Neural progenitor cell (in vitro differentiated cells): ENCODE measurements at regions not wholly inside any gene's neighbourhood (a gene's known extent, or its start where the extent isn't known, plus 50 kb on each side); places are given as distances from the start of the nearest gene placed in this dataset.

Source experiments
- DNase-seq: peaks from one replicate; pipeline ENCODE4 v3.0.0-alpha.2; 2016; ENCODE audit warnings: low spot score
- H2AFZ ChIP-seq: fragments of 200-600 bp; sonication (generic); replicated peaks from 2 replicates; pipeline ENCODE4 v1.6.1; 2016; ENCODE audit warnings: antibody characterized with exemption
- H3F3A ChIP-seq: fragments of 200-600 bp; sonication (generic); 2 replicates; pipeline ENCODE4 v1.6.1; 2016; ENCODE audit warnings: antibody characterized with exemption, low read depth
- H3K27ac ChIP-seq: fragments of 200-600 bp; sonication (generic); 2 replicates; pipeline ENCODE4 v1.5.1; 2016; ENCODE audit warnings: mild to moderate bottlenecking
- H3K27me3 ChIP-seq: fragments of 200-600 bp; sonication (generic); 2 replicates; pipeline ENCODE4 v1.6.1; 2016; ENCODE audit warnings: mild to moderate bottlenecking, moderate library complexity
- H3K36me3 ChIP-seq: fragments of 200-600 bp; sonication (generic); 2 replicates; pipeline ENCODE4 v1.5.1; 2016
- H3K4me1 ChIP-seq: fragments of 200-600 bp; sonication (generic); 2 replicates; pipeline ENCODE4 v1.6.1; 2016; ENCODE audit warnings: mixed run types
- H3K4me2 ChIP-seq: fragments of 200-600 bp; sonication (generic); 2 replicates; pipeline ENCODE4 v1.6.1; 2016
- H3K4me3 ChIP-seq: fragments of 200-600 bp; sonication (generic); 2 replicates; pipeline ENCODE4 v1.5.1; 2016
- H3K79me2 ChIP-seq: fragments of 200-600 bp; sonication (generic); 2 replicates; pipeline ENCODE4 v1.6.1; 2016; ENCODE audit warnings: low read depth
- H3K9ac ChIP-seq: fragments of 200-600 bp; sonication (generic); 2 replicates; pipeline ENCODE4 v1.6.1; 2016
- H3K9me3 ChIP-seq: fragments of 200-600 bp; sonication (generic); 2 replicates; pipeline ENCODE4 v1.5.1; 2016; ENCODE audit warnings: low read depth
- H4K20me1 ChIP-seq: fragments of 200-600 bp; sonication (generic); 2 replicates; pipeline ENCODE4 v1.6.1; 2016; ENCODE audit warnings: low read depth
- H3K27ac Mint-ChIP-seq: 3 replicates; pipeline ENCODE4 v1.8.0; 2021; ENCODE audit warnings: mixed read lengths
- H3K27me3 Mint-ChIP-seq: 2 replicates; pipeline ENCODE4 v1.8.0; 2022; ENCODE audit warnings: low read depth, mild to moderate bottlenecking, inconsistent platforms, moderate library complexity, mixed read lengths; ENCODE audit not compliant: insufficient read depth
- H3K36me3 Mint-ChIP-seq: 3 replicates; pipeline ENCODE4 v1.8.0; 2021; ENCODE audit warnings: mixed read lengths
- H3K4me1 Mint-ChIP-seq: 3 replicates; pipeline ENCODE4 v1.8.0; 2021; ENCODE audit warnings: mixed read lengths
- H3K4me3 Mint-ChIP-seq: 3 replicates; pipeline ENCODE4 v1.8.0; 2021; ENCODE audit warnings: mild to moderate bottlenecking, moderate library complexity, mixed read lengths
- H3K9me3 Mint-ChIP-seq: 3 replicates; pipeline ENCODE4 v1.8.0; 2020; ENCODE audit warnings: mixed read lengths
- EZH2 ChIP-seq: fragments of 200-600 bp; sonication (generic); IDR thresholded peaks from 2 replicates; pipeline ENCODE4 v1.6.1; 2017; ENCODE audit warnings: antibody characterized with exemption, mild to moderate bottlenecking, moderate library complexity
- EZH2phosphoT487 ChIP-seq: fragments of 200-600 bp; sonication (generic); IDR thresholded peaks from 2 replicates; pipeline ENCODE4 v1.6.1; 2017; ENCODE audit warnings: antibody characterized with exemption
- TF ChIP-seq, protein P1 (sequence below): fragments of 200-600 bp; sonication (generic); IDR thresholded peaks from 2 replicates; pipeline ENCODE4 v1.5.1; 2017; ENCODE audit warnings: antibody characterized with exemption, mild to moderate bottlenecking

- no peak overlapping the region for H3K9ac ChIP-seq
- H3K27me3 ChIP-seq = no peaks in the 10 kb centered on the region
- H4K20me1 ChIP-seq = no peaks in the 10 kb centered on the region
- H2AFZ ChIP-seq = no peak overlapping the region
- H3K9me3 Mint-ChIP-seq = no peaks in the 10 kb centered on the region
- peaks cover 4% of the 10 kb centered on the region for H3K27me3 Mint-ChIP-seq
- H3K27ac ChIP-seq = no peak overlapping the region
- TF ChIP-seq, protein P1, sequence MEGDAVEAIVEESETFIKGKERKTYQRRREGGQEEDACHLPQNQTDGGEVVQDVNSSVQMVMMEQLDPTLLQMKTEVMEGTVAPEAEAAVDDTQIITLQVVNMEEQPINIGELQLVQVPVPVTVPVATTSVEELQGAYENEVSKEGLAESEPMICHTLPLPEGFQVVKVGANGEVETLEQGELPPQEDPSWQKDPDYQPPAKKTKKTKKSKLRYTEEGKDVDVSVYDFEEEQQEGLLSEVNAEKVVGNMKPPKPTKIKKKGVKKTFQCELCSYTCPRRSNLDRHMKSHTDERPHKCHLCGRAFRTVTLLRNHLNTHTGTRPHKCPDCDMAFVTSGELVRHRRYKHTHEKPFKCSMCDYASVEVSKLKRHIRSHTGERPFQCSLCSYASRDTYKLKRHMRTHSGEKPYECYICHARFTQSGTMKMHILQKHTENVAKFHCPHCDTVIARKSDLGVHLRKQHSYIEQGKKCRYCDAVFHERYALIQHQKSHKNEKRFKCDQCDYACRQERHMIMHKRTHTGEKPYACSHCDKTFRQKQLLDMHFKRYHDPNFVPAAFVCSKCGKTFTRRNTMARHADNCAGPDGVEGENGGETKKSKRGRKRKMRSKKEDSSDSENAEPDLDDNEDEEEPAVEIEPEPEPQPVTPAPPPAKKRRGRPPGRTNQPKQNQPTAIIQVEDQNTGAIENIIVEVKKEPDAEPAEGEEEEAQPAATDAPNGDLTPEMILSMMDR = no peak
- no peak for TF ChIP-seq EZH2
- TF ChIP-seq EZH2phosphoT487 = no peak
- DNase-seq = no peak
- H3K4me1 ChIP-seq = no peaks in the 10 kb centered on the region
- no peaks in the 10 kb centered on the region for H3K4me1 Mint-ChIP-seq
- no peaks in the 10 kb centered on the region for H3K36me3 ChIP-seq
- no peaks in the 10 kb centered on the region for H3F3A ChIP-seq
- no peaks in the 10 kb centered on the region for H3K79me2 ChIP-seq
- H3K4me3 ChIP-seq = no peak overlapping the region
- H3K9me3 ChIP-seq = no peaks in the 10 kb centered on the region
- H3K4me2 ChIP-seq = no peak overlapping the region
- no peaks in the 10 kb centered on the region for H3K36me3 Mint-ChIP-seq
- H3K27ac Mint-ChIP-seq = no peak overlapping the region
- H3K4me3 Mint-ChIP-seq = no peak overlapping the region
Observed at GRCh38 chr14:97172644-97173043, 375.5 kb downstream of the VRK1 start.

DNA sequence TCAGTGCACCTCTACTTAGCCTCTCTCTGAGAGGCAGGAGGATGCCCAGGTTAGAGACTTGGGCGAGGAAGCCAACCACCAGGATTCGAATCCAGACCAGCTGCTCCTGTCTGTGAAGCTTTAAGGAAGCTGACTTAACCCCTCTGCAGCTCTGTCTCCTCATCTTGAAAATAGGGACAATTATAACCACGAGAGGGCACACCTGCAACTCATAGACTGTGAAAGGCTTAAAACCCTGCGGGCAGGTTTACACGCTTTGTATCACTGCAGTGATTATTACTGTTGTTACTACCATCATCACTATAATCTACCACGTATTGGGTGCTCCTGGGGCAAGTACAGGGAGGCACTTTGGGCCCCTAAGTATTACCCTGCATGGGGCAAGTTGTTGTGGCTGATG, 379.8 kb downstream of the VRK1 start:
- H3K9me3 ChIP-seq = no peaks in the 10 kb centered on the region
- no peaks in the 10 kb centered on the region for H3K36me3 ChIP-seq
- H3K79me2 ChIP-seq = no peaks in the 10 kb centered on the region
- no peak for TF ChIP-seq EZH2
- no peak for TF ChIP-seq EZH2phosphoT487
- TF ChIP-seq, protein P1 = peak; percentile 42
- peak; percentile 39 for DNase-seq
- H3K4me3 ChIP-seq = no peak overlapping the region
- Mint-ChIP-seq H3K9me3 (peaks cover 5% of the 10 kb centered on the region), H3K27ac (no peak overlapping the region), H3K4me1 (no peaks in the 10 kb centered on the region), H3K27me3 (peaks cover 7% of the 10 kb centered on the region), H3K4me3 (no peak overlapping the region), H3K36me3 (no peaks in the 10 kb centered on the region)
- H3K9ac ChIP-seq = no peak overlapping the region
- H3K27ac ChIP-seq = no peak overlapping the region
- H3K4me2 ChIP-seq = no peak overlapping the region
- no peaks in the 10 kb centered on the region for H3K27me3 ChIP-seq
- H3K4me1 ChIP-seq = no peaks in the 10 kb centered on the region
- H3F3A ChIP-seq = peaks cover 10% of the 10 kb centered on the region
- no peaks in the 10 kb centered on the region for H4K20me1 ChIP-seq
- no peak overlapping the region for H2AFZ ChIP-seq

GRCh38 chr14:97177635-97178034, 380.5 kb downstream of the VRK1 start:
- no peaks in the 10 kb centered on the region for H3K9me3 ChIP-seq
- no peak overlapping the region for H3K27ac Mint-ChIP-seq

More at GRCh38 chr14:97177635-97178034, 380.5 kb downstream of the VRK1 start:
- no peak overlapping the region for H3K9ac ChIP-seq
- no peaks in the 10 kb centered on the region for H3K79me2 ChIP-seq
- H3K4me2 ChIP-seq = no peak overlapping the region
- no peak overlapping the region for H2AFZ ChIP-seq
- no peaks in the 10 kb centered on the region for H3K4me1 ChIP-seq
- DNase-seq = no peak
- H3K27me3 Mint-ChIP-seq = peaks cover 7% of the 10 kb centered on the region
- no peak overlapping the region for H3K4me3 Mint-ChIP-seq
- H4K20me1 ChIP-seq = no peaks in the 10 kb centered on the region
- peaks cover 11% of the 10 kb centered on the region for H3F3A ChIP-seq
- no peak overlapping the region for H3K4me3 ChIP-seq
- H3K27me3 ChIP-seq = no peaks in the 10 kb centered on the region
- no peak overlapping the region for H3K27ac ChIP-seq
- no peaks in the 10 kb centered on the region for H3K4me1 Mint-ChIP-seq
- TF ChIP-seq, protein P1 = no peak
- TF ChIP-seq EZH2 (no peak), EZH2phosphoT487 (no peak)
- H3K9me3 Mint-ChIP-seq = peaks cover 5% of the 10 kb centered on the region
- H3K36me3 ChIP-seq = no peaks in the 10 kb centered on the region
- no peaks in the 10 kb centered on the region for H3K36me3 Mint-ChIP-seq
